OCI-LY1 (cell line): ENCODE measurements at regions not wholly inside any gene's neighbourhood (a gene's known extent, or its start where the extent isn't known, plus 50 kb on each side); places are given as distances from the start of the nearest gene placed in this dataset.

Source experiments
- CTCF ChIP-seq: fragments of 200-600 bp; sonication (generic), shearing (Covaris generic); IDR thresholded peaks from 2 replicates; pipeline ENCODE4 v1.5.1; 2017; ENCODE audit warnings: mild to moderate bottlenecking, antibody characterized with exemption, low read length, moderate library complexity, mixed read lengths
- EZH2 ChIP-seq: fragments of 200-600 bp; sonication (generic), shearing (Covaris generic); IDR thresholded peaks from 2 replicates; pipeline ENCODE4 v1.8.0; 2017; ENCODE audit warnings: borderline replicate concordance, mixed run types, mild to moderate bottlenecking, antibody characterized with exemption, low read length, moderate library complexity, mixed read lengths

GRCh38 chr2:192327576-192327975 is 132.8 kb upstream of the TMEFF2 start:
- TF ChIP-seq CTCF: no peak
- TF ChIP-seq EZH2: no peak
